ENCODE measurements at regions not wholly inside any gene's neighbourhood (a gene's known extent, or its start where the extent isn't known, plus 50 kb on each side); places are given as distances from the start of the nearest gene placed in this dataset.

- TF ChIP-seq ZNF462 (CRISPR knock-in tag; IDR thresholded peaks at IDR 0.05) (no peak), ETS1 (IDR thresholded peaks at IDR 0.05) (no peak), ZNF331 (CRISPR knock-in tag; IDR thresholded peaks at IDR 0.05; ENCODE audit: low read depth) (no peak), CTCF (conservative IDR thresholded peaks at IDR 0.05; ENCODE audit: low read depth in 2 of 2) (no peak), STAT1 (IDR thresholded peaks at IDR 0.05; ENCODE audit: unreplicated experiment) (no peak), EZH2 (IDR thresholded peaks at IDR 0.05; ENCODE audit: low read depth, unreplicated experiment) (no peak)
These were observed 152.0 kb upstream of the SLC10A2 start (continued) for GRCh38 chr13:103218253-103218652.

DNA sequence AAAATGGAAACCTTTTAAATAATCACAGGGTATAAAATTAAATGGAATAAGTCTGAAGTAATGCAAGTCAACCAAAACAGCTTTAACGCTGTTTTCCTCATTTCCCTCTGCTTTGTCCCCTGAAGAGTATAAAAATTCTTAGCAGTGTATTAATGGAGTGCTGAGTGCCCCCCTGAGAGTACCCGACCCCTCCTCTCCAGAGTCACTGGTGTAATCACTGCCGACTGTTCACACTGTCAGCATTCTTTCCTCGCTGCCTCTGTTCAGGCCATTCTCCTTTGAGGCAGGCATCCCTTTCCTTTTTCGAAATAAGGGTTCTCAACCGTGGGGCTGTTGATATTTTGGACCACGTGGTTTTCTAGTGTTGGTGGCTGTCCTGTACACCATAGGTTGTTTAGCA lies 146.9 kb upstream of the SLC10A2 start:
- Histone ChIP-seq H4K20me1 (replicated peaks; ENCODE audit: insufficient read depth) (no peaks in the 10 kb centered on the region), H3K27ac (ENCODE audit: low read depth) (no peak overlapping the region), H3K9me2 (ENCODE audit: insufficient read depth) (no peaks in the 10 kb centered on the region), H2AFZ (peak overlapping the region; percentile 10; the same call in 1 of the 2 replicates), H3K36me3 (ENCODE audit: insufficient read depth) (no peaks in the 10 kb centered on the region), H3F3A (replicated peaks; ENCODE audit: low read depth) (no peaks in the 10 kb centered on the region), H3K27me3 (ENCODE audit: insufficient read depth) (no peaks in the 10 kb centered on the region), H3K79me2 (replicated peaks; ENCODE audit: insufficient read depth) (no peaks in the 10 kb centered on the region), H3K4me2 (no peak overlapping the region), H3K4me3 (no peak overlapping the region), H3K4me1 (ENCODE audit: insufficient read depth) (no peaks in the 10 kb centered on the region)
- Mint-ChIP-seq H3K4me3 (no peak overlapping the region), H3K4me1 (no peaks in the 10 kb centered on the region; the same call in 1 of the 3 replicates), H3K9me3 (no peaks in the 10 kb centered on the region), H3K36me3 (ENCODE audit: low read depth) (no peaks in the 10 kb centered on the region), H3K27me3 (ENCODE audit: insufficient read depth, low read depth, poor library complexity) (peaks cover 3% of the 10 kb centered on the region), H3K27ac (no peak overlapping the region; the same call in 1 of the 2 replicates)
- DNase-seq (ENCODE audit: low spot score) (no peak), ATAC-seq (no peak)
- TF ChIP-seq ZNF114 (CRISPR knock-in tag; IDR thresholded peaks at IDR 0.05) (no peak), ZNF462 (CRISPR knock-in tag; IDR thresholded peaks at IDR 0.05) (no peak), EZH2 (IDR thresholded peaks at IDR 0.05; ENCODE audit: low read depth, unreplicated experiment) (no peak)

Measured in GM23338 (cell line).